ENCODE measurements at regions not wholly inside any gene's neighbourhood (a gene's known extent, or its start where the extent isn't known, plus 50 kb on each side); places are given as distances from the start of the nearest gene placed in this dataset.
"Not testable (repeated sequence)": the region's sequence is repeated elsewhere in the genome, so short reads cannot be mapped to it uniquely, and the experiment has no call there.

DNA sequence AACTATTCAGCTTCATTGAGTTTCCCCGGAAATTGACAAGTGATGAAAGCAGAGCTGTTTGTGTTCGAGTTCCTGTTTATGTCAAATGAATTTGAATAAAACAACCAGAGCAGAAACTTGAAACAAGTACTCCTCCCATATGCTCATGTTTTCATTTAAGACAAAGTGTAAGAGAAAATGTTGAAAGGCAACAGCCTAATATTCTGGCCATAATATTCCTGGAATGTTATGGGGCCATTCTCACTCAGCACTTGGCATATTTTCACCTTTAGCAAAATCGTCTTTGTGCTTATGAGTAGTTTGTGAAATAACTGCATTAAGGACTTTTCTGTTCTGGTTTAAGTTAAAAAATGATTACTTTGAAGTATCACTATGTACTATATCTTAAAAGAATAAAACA is 276.0 kb upstream of the FAT1 start:
- DNase-seq = no peak

- no peak for DNase-seq
These were observed 276.6 kb upstream of the FAT1 start for GRCh38 chr4:187000281-187000680.

DNA sequence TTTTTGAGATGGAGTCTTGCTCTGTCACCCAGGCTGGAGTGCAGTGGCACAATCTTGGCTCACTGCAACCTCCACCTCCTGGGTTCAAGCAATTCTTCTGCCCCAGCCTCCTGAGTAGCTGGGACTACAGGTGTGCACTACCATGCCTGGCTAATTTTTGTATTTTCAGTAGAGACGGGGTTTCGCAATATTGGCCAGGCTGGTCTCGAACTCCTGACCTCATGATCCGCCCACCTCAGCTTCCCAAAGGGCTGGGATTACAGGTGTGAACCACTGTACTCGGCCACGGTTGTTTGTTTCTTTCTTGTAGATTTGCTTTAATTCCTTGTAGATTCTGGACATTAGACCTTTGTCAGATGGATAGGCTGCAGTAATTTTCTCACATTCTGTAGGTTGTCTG is 278.5 kb upstream of the FAT1 start:
- DNase-seq = not testable (repeated sequence)

GRCh38 chr4:187004628-187005027 is 281.0 kb upstream of the FAT1 start:
- no peak for DNase-seq

DNA sequence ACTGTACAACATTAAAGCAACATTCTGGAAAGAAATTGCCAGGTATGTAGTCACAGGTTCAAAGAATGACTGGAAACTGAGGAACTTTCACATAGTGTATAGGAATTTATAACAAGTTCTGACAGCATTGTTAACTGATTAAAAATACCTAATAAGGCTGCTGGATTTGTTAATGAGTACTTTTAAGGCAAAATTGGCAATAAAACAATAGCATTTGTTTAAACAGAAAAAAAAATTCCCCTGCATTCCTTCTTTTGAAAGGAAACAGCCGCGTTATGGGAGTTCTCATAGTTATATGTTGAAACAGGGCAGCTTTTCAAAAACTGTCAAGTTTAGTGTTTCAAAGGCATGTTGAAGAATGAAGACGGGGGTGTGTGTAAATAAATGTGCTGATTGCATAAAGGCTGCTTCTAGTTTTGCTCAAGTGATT is 282.5 kb upstream of the FAT1 start:
- DNase-seq = no peak

- DNase-seq = no peak
These were observed 286.4 kb upstream of the FAT1 start for GRCh38 chr4:187010052-187010451.

- no peak for DNase-seq
These were observed 292.4 kb upstream of the FAT1 start for GRCh38 chr4:187016101-187016500.

- DNase-seq = no peak
These were observed 293.5 kb upstream of the FAT1 start for GRCh38 chr4:187017147-187017546.

DNA sequence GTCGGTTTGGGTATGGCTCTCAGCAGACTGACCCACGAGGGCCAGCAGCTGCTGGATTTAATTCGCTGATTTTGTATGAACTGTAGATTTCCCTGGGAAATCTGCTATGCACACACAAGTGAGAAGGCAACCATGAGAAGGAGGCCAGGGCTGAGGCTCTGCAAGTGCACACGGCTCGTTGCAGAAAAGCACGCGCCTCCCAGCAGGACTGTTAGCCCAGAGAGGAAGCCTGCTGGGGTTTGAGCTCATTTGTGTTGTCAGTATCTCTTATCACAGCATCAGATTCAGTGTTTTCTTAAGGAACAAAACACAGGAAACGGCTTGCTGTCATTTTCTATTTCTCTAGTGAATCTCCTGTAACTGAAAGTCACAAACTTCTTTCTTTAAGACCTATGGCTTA is 296.2 kb upstream of the FAT1 start:
- no peak for DNase-seq

GRCh38 chr4:187020676-187021075 is 297.0 kb upstream of the FAT1 start:
- DNase-seq = no peak

GRCh38 chr4:187021436-187022205 is 298.0 kb upstream of the FAT1 start:
- DNase-seq = no peak

GRCh38 chr4:187027272-187027671 is 303.6 kb upstream of the FAT1 start:
- peak; percentile 32 for DNase-seq

DNA sequence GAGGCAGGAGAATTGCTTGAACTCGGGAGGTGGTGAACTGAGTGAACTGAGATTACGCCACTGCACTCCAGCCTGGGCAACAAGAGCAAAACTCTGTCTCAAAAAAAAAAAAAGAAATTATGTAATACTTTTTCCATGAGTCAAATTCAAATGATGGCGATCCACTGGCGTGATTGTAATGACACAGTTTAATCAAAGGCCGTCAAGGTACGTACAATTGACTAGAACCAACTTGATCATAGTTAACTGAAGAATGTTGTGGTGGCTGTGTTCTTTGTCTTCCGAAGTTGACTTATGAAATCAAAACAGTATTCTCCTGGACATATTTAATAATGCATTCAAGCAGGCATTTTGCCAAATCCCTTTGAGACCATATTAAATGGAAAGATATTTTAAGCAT is 318.6 kb upstream of the FAT1 start:
- DNase-seq = no peak

GRCh38 chr4:187046471-187046870 is 322.8 kb upstream of the FAT1 start:
- no peak for DNase-seq

DNA sequence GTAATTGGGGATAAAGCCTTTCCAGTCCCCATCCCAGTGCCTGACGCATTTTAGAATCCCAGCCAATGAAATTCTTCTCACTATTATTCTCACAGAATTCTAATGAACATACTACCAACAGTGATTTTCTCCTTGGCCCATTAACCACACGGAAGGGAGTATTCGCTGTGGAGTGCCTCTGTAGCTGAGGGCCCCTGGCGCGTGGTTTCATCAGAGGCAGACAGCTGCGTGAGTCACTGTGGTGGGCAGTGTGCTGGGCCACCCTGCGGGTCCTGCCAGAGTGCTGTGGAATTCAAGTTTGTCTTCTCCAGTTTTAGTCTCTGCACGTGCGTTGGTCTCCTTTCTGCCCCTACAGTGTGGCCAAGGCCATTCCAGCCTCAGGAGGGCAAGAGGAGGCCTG is 335.4 kb upstream of the FAT1 start:
- no peak for DNase-seq

DNA sequence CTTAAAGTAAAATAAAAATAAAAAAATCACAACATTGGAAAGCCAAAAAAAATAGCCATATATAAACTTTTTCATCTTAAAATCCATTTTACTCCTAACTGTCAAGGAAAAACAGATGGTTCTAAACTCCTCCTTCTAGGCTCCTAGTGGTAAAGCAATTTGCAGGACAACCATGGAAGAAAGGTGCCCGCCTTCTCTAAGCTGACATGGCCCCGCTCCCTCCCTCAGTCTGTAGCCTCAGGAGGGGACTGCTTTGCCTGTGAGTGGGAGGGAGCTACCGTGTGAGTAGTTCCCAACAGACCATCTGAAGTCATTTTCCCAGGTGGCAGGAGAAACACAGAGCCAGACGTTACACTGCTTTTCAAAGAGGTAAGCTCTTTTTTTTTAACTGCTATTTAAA is 336.2 kb upstream of the FAT1 start:
- no peak for DNase-seq

- no peak for DNase-seq
These were observed 336.9 kb upstream of the FAT1 start for GRCh38 chr4:187060551-187060950.

- DNase-seq = no peak
These were observed 339.6 kb upstream of the FAT1 start for GRCh38 chr4:187063251-187063650.

DNA sequence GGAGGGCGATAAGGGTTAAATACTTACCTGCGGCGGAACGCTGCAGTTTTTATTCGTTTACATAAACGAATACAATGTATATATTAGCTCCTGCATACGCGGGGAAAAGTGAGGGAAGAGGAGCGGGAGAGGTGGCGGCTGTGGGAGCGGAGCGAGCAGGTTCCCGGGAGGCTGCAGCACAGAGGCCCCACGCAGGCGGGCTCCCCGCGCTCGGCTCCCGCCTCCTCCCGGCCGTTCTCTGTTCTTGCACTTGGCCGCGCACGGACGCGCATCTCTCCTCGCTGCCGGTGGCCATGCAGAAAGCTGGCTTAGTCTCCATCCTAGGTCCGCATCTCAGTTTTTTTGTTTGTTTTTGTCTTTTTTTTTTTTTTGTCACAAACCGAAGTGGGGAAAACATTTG is 340.4 kb upstream of the FAT1 start:
- DNase-seq = no peak

- DNase-seq = no peak
These were observed 341.7 kb upstream of the FAT1 start for GRCh38 chr4:187065396-187065795.

DNA sequence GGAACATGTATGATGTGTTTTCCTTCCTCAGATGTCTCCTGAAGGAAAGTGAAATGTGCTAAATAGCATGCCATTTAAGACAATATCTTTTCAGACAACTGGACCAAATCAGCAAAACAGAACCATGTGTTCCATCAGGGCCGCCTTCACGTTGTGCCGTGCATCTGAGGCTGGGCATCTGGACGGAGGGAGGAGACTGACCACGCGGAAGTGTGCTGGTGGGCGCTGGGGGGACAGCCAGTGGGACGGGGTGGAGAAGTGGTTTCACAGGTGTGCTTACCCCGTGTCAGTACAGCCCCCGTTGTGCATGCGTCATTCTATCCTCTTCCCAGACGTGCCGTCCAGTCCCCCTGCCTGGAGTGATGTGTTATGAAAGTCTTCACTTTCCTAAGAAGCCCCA is 342.1 kb upstream of the FAT1 start:
- DNase-seq = no peak

- DNase-seq = peak; percentile 56
These were observed 345.7 kb upstream of the FAT1 start for GRCh38 chr4:187069398-187069797.

GRCh38 chr4:187070158-187070557 is 346.5 kb upstream of the FAT1 start:
- no peak for DNase-seq

- no peak for DNase-seq
These were observed 347.1 kb upstream of the FAT1 start for GRCh38 chr4:187070740-187071139.

GRCh38 chr4:187071946-187072600 is 348.4 kb upstream of the FAT1 start:
- peak; percentile 66 for DNase-seq

Measured in right hindlimb (tissue), 1 donor.